Neural cell (in vitro differentiated cells): ENCODE measurements at regions not wholly inside any gene's neighbourhood (a gene's known extent, or its start where the extent isn't known, plus 50 kb on each side); places are given as distances from the start of the nearest gene placed in this dataset.

ENCODE experiments used
- EP300 ChIP-seq: fragments of 450-650 bp; conservative IDR thresholded peaks from 2 replicates; pipeline ENCODE4 v1.6.1; 2014; ENCODE audit warnings: antibody characterized with exemption, mild to moderate bottlenecking, moderate library complexity; ENCODE audit not compliant: poor library complexity, severe bottlenecking
- EZH2 ChIP-seq: fragments of 200-600, 300-800 bp; shearing (Covaris generic), sonication (generic); IDR thresholded peaks from 2 replicates; pipeline ENCODE4 v1.6.1; 2014; ENCODE audit warnings: antibody characterized with exemption, low read length, borderline replicate concordance, mild to moderate bottlenecking; ENCODE audit not compliant: insufficient read depth, poor library complexity, severe bottlenecking
- POLR2AphosphoS5 ChIP-seq: IDR thresholded peaks from 2 replicates; pipeline ENCODE4 v1.6.1; 2012
- RAD21 ChIP-seq: fragments of 450-650 bp; conservative IDR thresholded peaks from 2 replicates; pipeline ENCODE4 v1.6.1; 2014; ENCODE audit warnings: antibody characterized with exemption, mild to moderate bottlenecking, moderate library complexity
- SMC3 ChIP-seq: fragments of 450-650 bp; conservative IDR thresholded peaks from 2 replicates; pipeline ENCODE4 v1.6.1; 2014; ENCODE audit warnings: antibody characterized with exemption, mild to moderate bottlenecking, moderate library complexity; ENCODE audit not compliant: poor library complexity
- TAF1 ChIP-seq: IDR thresholded peaks from 2 replicates; pipeline ENCODE4 v1.6.1; 2012; ENCODE audit warnings: low read depth
- TF ChIP-seq, protein P1 (sequence below): fragments of 450-650 bp; IDR thresholded peaks from 2 replicates; pipeline ENCODE4 v1.5.1; 2014; ENCODE audit warnings: antibody characterized with exemption, mild to moderate bottlenecking, moderate library complexity; ENCODE audit not compliant: poor library complexity, severe bottlenecking
- TF ChIP-seq, protein P2 (sequence below): IDR thresholded peaks from 2 replicates; pipeline ENCODE4 v1.6.1; 2012; ENCODE audit warnings: borderline replicate concordance

DNA sequence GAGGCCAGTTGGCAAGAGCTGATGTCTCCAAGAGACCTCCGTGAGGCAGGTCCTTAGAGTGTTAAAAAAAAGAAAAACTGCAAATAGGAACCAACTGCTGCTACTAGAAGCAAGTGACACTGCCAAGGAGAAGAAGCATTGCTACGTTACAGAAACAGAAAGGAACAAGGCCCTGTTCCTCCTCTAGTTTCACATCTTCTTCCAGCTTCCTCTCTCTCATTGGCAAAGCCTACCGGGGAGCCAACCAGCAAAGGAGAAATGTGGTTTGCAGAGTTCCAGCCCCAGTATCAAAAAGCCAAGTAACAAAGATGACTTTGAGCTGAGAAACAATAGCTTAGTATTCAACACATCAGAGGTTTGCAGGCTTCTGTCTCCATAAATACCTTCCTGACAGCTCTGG, 145.9 kb downstream of the PRELID2 start:
- TF ChIP-seq, protein P1, sequence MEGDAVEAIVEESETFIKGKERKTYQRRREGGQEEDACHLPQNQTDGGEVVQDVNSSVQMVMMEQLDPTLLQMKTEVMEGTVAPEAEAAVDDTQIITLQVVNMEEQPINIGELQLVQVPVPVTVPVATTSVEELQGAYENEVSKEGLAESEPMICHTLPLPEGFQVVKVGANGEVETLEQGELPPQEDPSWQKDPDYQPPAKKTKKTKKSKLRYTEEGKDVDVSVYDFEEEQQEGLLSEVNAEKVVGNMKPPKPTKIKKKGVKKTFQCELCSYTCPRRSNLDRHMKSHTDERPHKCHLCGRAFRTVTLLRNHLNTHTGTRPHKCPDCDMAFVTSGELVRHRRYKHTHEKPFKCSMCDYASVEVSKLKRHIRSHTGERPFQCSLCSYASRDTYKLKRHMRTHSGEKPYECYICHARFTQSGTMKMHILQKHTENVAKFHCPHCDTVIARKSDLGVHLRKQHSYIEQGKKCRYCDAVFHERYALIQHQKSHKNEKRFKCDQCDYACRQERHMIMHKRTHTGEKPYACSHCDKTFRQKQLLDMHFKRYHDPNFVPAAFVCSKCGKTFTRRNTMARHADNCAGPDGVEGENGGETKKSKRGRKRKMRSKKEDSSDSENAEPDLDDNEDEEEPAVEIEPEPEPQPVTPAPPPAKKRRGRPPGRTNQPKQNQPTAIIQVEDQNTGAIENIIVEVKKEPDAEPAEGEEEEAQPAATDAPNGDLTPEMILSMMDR, result no peak
- TF ChIP-seq TAF1 (no peak), POLR2AphosphoS5 (no peak), EP300 (no peak), SMC3 (no peak), RAD21 (no peak), EZH2 (no peak)
- TF ChIP-seq, protein P2, sequence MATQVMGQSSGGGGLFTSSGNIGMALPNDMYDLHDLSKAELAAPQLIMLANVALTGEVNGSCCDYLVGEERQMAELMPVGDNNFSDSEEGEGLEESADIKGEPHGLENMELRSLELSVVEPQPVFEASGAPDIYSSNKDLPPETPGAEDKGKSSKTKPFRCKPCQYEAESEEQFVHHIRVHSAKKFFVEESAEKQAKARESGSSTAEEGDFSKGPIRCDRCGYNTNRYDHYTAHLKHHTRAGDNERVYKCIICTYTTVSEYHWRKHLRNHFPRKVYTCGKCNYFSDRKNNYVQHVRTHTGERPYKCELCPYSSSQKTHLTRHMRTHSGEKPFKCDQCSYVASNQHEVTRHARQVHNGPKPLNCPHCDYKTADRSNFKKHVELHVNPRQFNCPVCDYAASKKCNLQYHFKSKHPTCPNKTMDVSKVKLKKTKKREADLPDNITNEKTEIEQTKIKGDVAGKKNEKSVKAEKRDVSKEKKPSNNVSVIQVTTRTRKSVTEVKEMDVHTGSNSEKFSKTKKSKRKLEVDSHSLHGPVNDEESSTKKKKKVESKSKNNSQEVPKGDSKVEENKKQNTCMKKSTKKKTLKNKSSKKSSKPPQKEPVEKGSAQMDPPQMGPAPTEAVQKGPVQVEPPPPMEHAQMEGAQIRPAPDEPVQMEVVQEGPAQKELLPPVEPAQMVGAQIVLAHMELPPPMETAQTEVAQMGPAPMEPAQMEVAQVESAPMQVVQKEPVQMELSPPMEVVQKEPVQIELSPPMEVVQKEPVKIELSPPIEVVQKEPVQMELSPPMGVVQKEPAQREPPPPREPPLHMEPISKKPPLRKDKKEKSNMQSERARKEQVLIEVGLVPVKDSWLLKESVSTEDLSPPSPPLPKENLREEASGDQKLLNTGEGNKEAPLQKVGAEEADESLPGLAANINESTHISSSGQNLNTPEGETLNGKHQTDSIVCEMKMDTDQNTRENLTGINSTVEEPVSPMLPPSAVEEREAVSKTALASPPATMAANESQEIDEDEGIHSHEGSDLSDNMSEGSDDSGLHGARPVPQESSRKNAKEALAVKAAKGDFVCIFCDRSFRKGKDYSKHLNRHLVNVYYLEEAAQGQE, result no peak
